ENCODE measurements at regions not wholly inside any gene's neighbourhood (a gene's known extent, or its start where the extent isn't known, plus 50 kb on each side); places are given as distances from the start of the nearest gene placed in this dataset.
"Not testable (repeated sequence)": the region's sequence is repeated elsewhere in the genome, so short reads cannot be mapped to it uniquely, and the experiment has no call there.

GRCh38 chr6:112683926-112684325 is 336.8 kb downstream of the RFPL4B start:
- no peak for TF ChIP-seq CTCF (IDR thresholded peaks at IDR 0.05)
- intact Hi-C loops (cut with DNase I): no loop called here
- Histone ChIP-seq H3K9ac (ENCODE audit: low read depth in 2 of 2, low read length in 2 of 2) (no peak overlapping the region), H3K27ac (no peak overlapping the region), H3K36me3 (no peaks in the 10 kb centered on the region), H3K4me3 (no peak overlapping the region), H3K9me3 (no peaks in the 10 kb centered on the region), H3K27me3 (no peaks in the 10 kb centered on the region), H3K4me1 (no peaks in the 10 kb centered on the region)
- no peak for DNase-seq

- not testable (repeated sequence) for H3K27ac ChIP-seq
These were observed 338.5 kb downstream of the RFPL4B start for GRCh38 chr6:112685521-112686220.

GRCh38 chr6:112688487-112689165 is 341.5 kb downstream of the RFPL4B start:
- H3K9ac ChIP-seq (ENCODE audit: low read depth in 2 of 2, low read length in 2 of 2); H3K27ac ChIP-seq; H3K36me3 ChIP-seq; H3K4me1 ChIP-seq; H3K9me3 ChIP-seq; intact Hi-C loops (cut with DNase I); H3K4me3 ChIP-seq; DNase-seq; H3K27me3 ChIP-seq: not testable (repeated sequence)

More at GRCh38 chr6:112685521-112686220, 338.5 kb downstream of the RFPL4B start:
- H3K27me3 ChIP-seq; H3K9ac ChIP-seq (ENCODE audit: low read depth in 2 of 2, low read length in 2 of 2); H3K4me3 ChIP-seq; H3K36me3 ChIP-seq; intact Hi-C loops (cut with DNase I); H3K9me3 ChIP-seq; DNase-seq; H3K4me1 ChIP-seq: not testable (repeated sequence)

GRCh38 chr6:112689183-112689858 is 342.2 kb downstream of the RFPL4B start:
- H3K4me1 ChIP-seq; H3K9ac ChIP-seq (ENCODE audit: low read depth in 2 of 2, low read length in 2 of 2); H3K9me3 ChIP-seq; H3K27me3 ChIP-seq; H3K27ac ChIP-seq; DNase-seq; H3K4me3 ChIP-seq; H3K36me3 ChIP-seq; intact Hi-C loops (cut with DNase I): not testable (repeated sequence)

- no peaks in the 10 kb centered on the region for H3K9me3 ChIP-seq
- no peak for TF ChIP-seq CTCF (IDR thresholded peaks at IDR 0.05)
- no peak overlapping the region for H3K9ac ChIP-seq (ENCODE audit: low read depth in 2 of 2, low read length in 2 of 2)
- no peak for DNase-seq
- H3K4me3 ChIP-seq: no peak overlapping the region
- no peaks in the 10 kb centered on the region for H3K36me3 ChIP-seq
- intact Hi-C loops (cut with DNase I): no loop called here
- no peaks in the 10 kb centered on the region for H3K27me3 ChIP-seq
- no peak overlapping the region for H3K27ac ChIP-seq
- no peaks in the 10 kb centered on the region for H3K4me1 ChIP-seq
These were observed 343.5 kb downstream of the RFPL4B start for GRCh38 chr6:112690497-112691202.

GRCh38 chr6:112691289-112691688 is 344.2 kb downstream of the RFPL4B start:
- intact Hi-C loops (cut with DNase I): no loop called here
- DNase-seq: no peak
- no peak overlapping the region for H3K27ac ChIP-seq
- H3K4me3 ChIP-seq: no peak overlapping the region
- H3K4me1 ChIP-seq: no peaks in the 10 kb centered on the region
- H3K9ac ChIP-seq (ENCODE audit: low read depth in 2 of 2, low read length in 2 of 2): no peak overlapping the region
- no peaks in the 10 kb centered on the region for H3K36me3 ChIP-seq
- no peaks in the 10 kb centered on the region for H3K27me3 ChIP-seq
- no peaks in the 10 kb centered on the region for H3K9me3 ChIP-seq
- TF ChIP-seq CTCF (IDR thresholded peaks at IDR 0.05): no peak
